Fibroblast of pulmonary artery (primary cell): ENCODE measurements at regions not wholly inside any gene's neighbourhood (a gene's known extent, or its start where the extent isn't known, plus 50 kb on each side); places are given as distances from the start of the nearest gene placed in this dataset.

Experiments
- DNase-seq: peaks from one replicate; pipeline ENCODE4 v3.0.0-alpha.2; 2010; ENCODE audit warnings: low read depth
- H3K4me3 ChIP-seq: replicated peaks from 2 replicates; pipeline ENCODE4 v1.5.1; 2011; ENCODE audit warnings: low read depth, mild to moderate bottlenecking, control low read depth, low read length, moderate library complexity
- TF ChIP-seq, protein P1 (sequence below): IDR thresholded peaks from 2 replicates; pipeline ENCODE4 v1.5.1; 2011; ENCODE audit warnings: mild to moderate bottlenecking, control low read depth, low read length, inconsistent platforms; ENCODE audit errors: missing control alignments

DNA sequence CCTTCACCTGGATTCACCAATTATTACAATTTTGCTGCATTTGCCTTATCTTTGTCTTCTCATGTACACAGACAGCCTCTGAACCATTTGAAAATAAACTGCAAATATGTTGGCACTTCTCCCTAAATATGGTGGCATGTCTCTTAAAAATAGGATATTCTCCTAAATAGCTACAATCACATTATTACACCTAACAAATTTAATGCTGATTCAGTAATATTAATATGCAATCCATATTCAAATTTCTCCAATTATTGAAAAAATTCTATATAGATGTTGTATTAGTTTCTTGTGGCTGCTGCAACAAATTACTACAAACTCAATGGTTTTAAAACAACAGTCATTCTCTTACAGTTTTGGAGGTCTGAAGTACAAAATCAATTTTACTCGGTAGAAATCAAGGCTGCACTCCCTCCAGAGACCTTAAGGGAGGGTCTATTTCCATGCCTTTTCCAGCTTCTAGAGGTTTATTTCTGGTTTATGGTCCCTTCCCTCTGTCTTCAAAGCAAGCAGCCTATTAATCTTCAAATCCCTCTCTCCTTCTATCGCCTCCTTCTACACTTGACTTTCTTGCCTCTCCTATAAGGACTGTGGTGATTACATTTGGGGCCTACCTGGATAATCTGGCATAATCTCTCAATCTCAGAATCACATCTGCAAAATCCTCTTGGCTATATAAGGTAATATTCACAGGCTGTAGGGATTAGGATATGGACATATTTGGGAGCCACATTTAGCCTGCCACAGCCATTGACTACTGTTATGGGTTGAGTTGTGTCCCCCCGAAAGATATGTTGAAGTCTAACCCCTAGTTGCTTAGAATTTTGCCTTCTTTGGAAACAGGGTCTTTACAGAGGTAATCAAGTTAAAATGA is 52.5 kb upstream of the BOLA1 start:
- no peak for DNase-seq
- TF ChIP-seq, protein P1, sequence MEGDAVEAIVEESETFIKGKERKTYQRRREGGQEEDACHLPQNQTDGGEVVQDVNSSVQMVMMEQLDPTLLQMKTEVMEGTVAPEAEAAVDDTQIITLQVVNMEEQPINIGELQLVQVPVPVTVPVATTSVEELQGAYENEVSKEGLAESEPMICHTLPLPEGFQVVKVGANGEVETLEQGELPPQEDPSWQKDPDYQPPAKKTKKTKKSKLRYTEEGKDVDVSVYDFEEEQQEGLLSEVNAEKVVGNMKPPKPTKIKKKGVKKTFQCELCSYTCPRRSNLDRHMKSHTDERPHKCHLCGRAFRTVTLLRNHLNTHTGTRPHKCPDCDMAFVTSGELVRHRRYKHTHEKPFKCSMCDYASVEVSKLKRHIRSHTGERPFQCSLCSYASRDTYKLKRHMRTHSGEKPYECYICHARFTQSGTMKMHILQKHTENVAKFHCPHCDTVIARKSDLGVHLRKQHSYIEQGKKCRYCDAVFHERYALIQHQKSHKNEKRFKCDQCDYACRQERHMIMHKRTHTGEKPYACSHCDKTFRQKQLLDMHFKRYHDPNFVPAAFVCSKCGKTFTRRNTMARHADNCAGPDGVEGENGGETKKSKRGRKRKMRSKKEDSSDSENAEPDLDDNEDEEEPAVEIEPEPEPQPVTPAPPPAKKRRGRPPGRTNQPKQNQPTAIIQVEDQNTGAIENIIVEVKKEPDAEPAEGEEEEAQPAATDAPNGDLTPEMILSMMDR: no peak

DNA sequence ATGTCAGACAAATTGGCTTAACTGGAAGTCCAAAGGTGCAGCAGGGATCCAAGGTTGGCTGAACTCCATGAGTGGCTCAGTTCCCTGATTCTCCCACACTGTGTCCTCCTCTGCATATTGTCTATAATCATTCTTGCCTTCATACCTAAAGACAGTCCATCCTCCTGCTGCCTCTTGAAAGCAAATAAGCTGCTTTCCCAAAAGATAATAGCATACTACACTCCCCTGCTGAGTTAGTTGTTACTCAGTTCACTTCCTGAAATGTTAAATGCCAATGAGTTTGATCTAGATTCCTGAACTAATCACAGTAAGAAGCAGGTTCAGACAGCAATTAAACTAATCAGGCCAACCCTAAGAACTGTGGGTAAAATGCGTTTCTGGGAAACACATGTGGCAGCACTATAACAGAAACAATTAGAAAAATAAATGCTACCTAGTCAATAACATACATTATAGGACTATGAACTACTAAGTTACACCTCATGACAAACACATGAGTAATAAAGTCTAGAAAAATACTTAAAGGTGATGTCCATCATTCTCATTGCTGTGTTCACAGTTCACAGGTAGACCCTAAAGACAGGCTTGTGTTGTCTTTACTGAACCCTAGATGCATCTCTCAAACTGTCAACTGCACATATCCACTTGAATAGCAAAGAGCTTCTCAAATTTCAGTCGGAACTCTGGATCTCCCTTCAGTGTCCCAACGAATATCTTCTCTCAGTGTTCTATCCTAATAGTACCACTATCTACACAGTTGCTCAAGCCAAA is 50.8 kb upstream of the BOLA1 start:
- TF ChIP-seq, protein P1: no peak
- DNase-seq: no peak
- H3K4me3 ChIP-seq: peak overlapping the region; percentile 75

More for the DNA sequence above, 52.5 kb upstream of the BOLA1 start:
- no peak overlapping the region for H3K4me3 ChIP-seq

DNA sequence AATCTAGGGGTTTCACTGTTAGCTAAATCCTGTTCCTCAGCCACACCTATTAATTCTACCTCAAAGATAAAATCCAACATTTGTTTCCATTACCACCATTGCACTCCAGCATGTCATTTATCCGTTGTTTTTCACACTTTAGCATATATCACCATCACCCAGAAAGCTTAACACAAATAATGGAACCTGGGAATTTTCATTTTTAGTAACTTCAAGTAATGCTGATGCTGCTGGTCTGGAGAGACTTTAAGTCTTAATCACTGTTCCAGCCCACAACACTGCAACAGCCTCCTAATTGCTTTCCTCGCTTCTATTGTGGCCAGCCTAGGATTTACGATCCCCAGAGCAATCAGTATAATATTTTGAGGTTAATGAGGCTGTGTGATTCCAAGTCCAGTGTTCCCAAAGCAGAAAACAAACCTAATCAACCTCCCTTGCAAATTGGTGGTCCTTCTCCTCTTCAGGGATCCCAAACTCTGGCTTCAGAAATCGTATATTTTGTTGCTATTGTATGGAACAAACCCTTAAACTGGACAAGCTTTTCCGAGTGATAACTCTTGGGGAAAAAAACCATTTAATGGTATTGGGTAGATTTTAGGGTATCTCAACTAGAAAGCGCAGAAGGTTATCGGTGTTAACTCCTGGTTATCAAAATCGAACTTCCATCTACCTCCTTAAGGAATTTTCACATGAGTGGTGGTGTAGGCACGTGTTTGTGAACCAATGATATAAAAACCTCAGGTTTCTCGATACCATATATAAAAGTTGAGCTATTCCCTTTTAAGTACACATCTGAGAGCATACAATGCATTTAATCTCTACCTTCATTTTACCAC is 50.0 kb upstream of the BOLA1 start:
- no peak for DNase-seq
- TF ChIP-seq, protein P1: no peak
- H3K4me3 ChIP-seq: peak overlapping the region; percentile 75
